GM18873 (cell line): ENCODE measurements at regions not wholly inside any gene's neighbourhood (a gene's known extent, or its start where the extent isn't known, plus 50 kb on each side); places are given as distances from the start of the nearest gene placed in this dataset.

Source experiments
- ATAC-seq: cut with Tn5 transposase; IDR thresholded peaks from one replicate; pipeline ENCODE4 v1.9.1; 2021; ENCODE audit warnings: mild to moderate bottlenecking, moderate library complexity, moderate number of reproducible peaks; ENCODE audit not compliant: unreplicated experiment, low FRiP score

- ATAC-seq = no peak
Measured at GRCh38 chr2:16566701-16567100, 98.9 kb downstream of the CYRIA start.

- ATAC-seq = no peak
Measured at GRCh38 chr2:16565481-16565880, 100.2 kb downstream of the CYRIA start.

GRCh38 chr2:16561676-16562075 lies 104.0 kb downstream of the CYRIA start:
- no peak for ATAC-seq

GRCh38 chr2:16561251-16561650 lies 104.4 kb downstream of the CYRIA start:
- no peak for ATAC-seq

- ATAC-seq = no peak
Measured at GRCh38 chr2:16559278-16560067, 106.2 kb downstream of the CYRIA start.

- no peak for ATAC-seq
Measured at GRCh38 chr2:16554060-16554583, 111.5 kb downstream of the CYRIA start.

GRCh38 chr2:16553226-16553625 lies 112.4 kb downstream of the CYRIA start:
- ATAC-seq = no peak

- ATAC-seq = no peak
Measured at GRCh38 chr2:16552202-16552601, 113.4 kb downstream of the CYRIA start.

- ATAC-seq = no peak
Measured at GRCh38 chr2:16548036-16548435, 117.6 kb downstream of the CYRIA start.

- no peak for ATAC-seq
Measured at GRCh38 chr2:16546128-16546754, 119.4 kb downstream of the CYRIA start.

- no peak for ATAC-seq
Measured at GRCh38 chr2:16538707-16539106, 126.9 kb downstream of the CYRIA start.

GRCh38 chr2:16537347-16537746 lies 128.3 kb downstream of the CYRIA start:
- ATAC-seq = no peak

- ATAC-seq = no peak
Measured at GRCh38 chr2:16526193-16526592, 139.4 kb downstream of the CYRIA start.

- no peak for ATAC-seq
Measured at GRCh38 chr2:16525265-16525887, 140.3 kb downstream of the CYRIA start.

- no peak for ATAC-seq
Measured at GRCh38 chr2:16523711-16524110, 141.9 kb downstream of the CYRIA start.

- no peak for ATAC-seq
Measured at GRCh38 chr2:16522031-16522831, 143.4 kb downstream of the CYRIA start.

GRCh38 chr2:16520891-16521290 lies 144.7 kb downstream of the CYRIA start:
- ATAC-seq = no peak

- no peak for ATAC-seq
Measured at GRCh38 chr2:16515696-16516095, 149.9 kb downstream of the CYRIA start.

GRCh38 chr2:16513626-16514025 lies 152.0 kb downstream of the CYRIA start:
- no peak for ATAC-seq

GRCh38 chr2:16511041-16511440 lies 154.6 kb downstream of the CYRIA start:
- ATAC-seq = no peak

GRCh38 chr2:16509042-16509441 lies 156.6 kb downstream of the CYRIA start:
- ATAC-seq = no peak
